ENCODE measurements at regions not wholly inside any gene's neighbourhood (a gene's known extent, or its start where the extent isn't known, plus 50 kb on each side); places are given as distances from the start of the nearest gene placed in this dataset.

- TF ChIP-seq CTCF (conservative IDR thresholded peaks at IDR 0.05; ENCODE audit: low read length), result no peak
- no peak for TF ChIP-seq EZH2phosphoT487 (IDR thresholded peaks at IDR 0.05; ENCODE audit: borderline replicate concordance, low read depth, low read length)
Observed at GRCh38 chr6:74863968-74864367, 341.9 kb downstream of the COL12A1 start.
